ENCODE measurements at regions not wholly inside any gene's neighbourhood (a gene's known extent, or its start where the extent isn't known, plus 50 kb on each side); places are given as distances from the start of the nearest gene placed in this dataset.
"Not testable (repeated sequence)": the region's sequence is repeated elsewhere in the genome, so short reads cannot be mapped to it uniquely, and the experiment has no call there.

GRCh38 chr2:87466591-87467120 is 281.2 kb upstream of the PLGLB2 start:
- not testable (repeated sequence) for TF ChIP-seq POLR2A (IDR thresholded peaks at IDR 0.05; ENCODE audit: low read length); GATA1 (IDR thresholded peaks at IDR 0.05; ENCODE audit: low read depth, low read length)
